B cell (primary cell): ENCODE measurements at regions not wholly inside any gene's neighbourhood (a gene's known extent, or its start where the extent isn't known, plus 50 kb on each side); places are given as distances from the start of the nearest gene placed in this dataset.

Experiments
- ATAC-seq: fragments of 200-7000 bp; cut with Tn5 transposase; one replicate; pipeline ENCODE4 v1.10.0; 2021; ENCODE audit warnings: low read depth, mild to moderate bottlenecking, moderate number of reproducible peaks, moderate library complexity
- CTCF ChIA-PET: fragments of 350-600 bp; sonication (Branson Sonifier 250); formaldehyde crosslinking; loops from one replicate; lab custom pipeline; 2021; ENCODE audit warnings: antibody characterized with exemption, inconsistent platforms; lab: Charles Lee
- POLR2A ChIA-PET: fragments of 350-600 bp; sonication (Branson Sonifier 250); formaldehyde crosslinking; loops from one replicate; lab custom pipeline; 2021; ENCODE audit warnings: antibody characterized with exemption; lab: Charles Lee
- DNase-seq: peaks from one replicate; pipeline ENCODE4 v3.0.0; 2013
- H2AFZ ChIP-seq: 2 replicates; pipeline ENCODE4 v1.6.1; 2012; ENCODE audit warnings: mild to moderate bottlenecking, low read depth, low read length; ENCODE audit not compliant: insufficient read depth, poor library complexity, severe bottlenecking
- H3K27ac ChIP-seq, 2 donors: 1 replicate in 1 of 2; 2 replicates in 1 of 2; pipeline ENCODE4 v1.5.1; 2012 to 2013; ENCODE audit warnings: low read length in 2 of 2, mild to moderate bottlenecking in 2 of 2, moderate library complexity in 1 of 2
- H3K27me3 ChIP-seq, 4 experiments: fragments of 200-600 bp in 1 of 4; sonication (generic) in 1 of 4; replicated peaks in 1 of 4; 1 replicate in 2 of 4; 2 replicates in 2 of 4; pipeline versions ENCODE4 v1.6.1 to v1.7.0; 2013 to 2016; ENCODE audit warnings: low read length in 3 of 4, mild to moderate bottlenecking in 2 of 4, mixed read lengths in 1 of 4, moderate library complexity in 1 of 4; ENCODE audit not compliant: insufficient read depth in 4 of 4, control insufficient read depth in 3 of 4; ENCODE audit errors: control extremely low read depth in 1 of 4
- H3K36me3 ChIP-seq, 2 experiments: replicated peaks in 1 of 2; 1 replicate in 1 of 2; 2 replicates in 1 of 2; pipeline versions ENCODE4 v1.6.1 to v1.7.1; 2013; ENCODE audit warnings: low read length in 1 of 2; ENCODE audit not compliant: insufficient read depth in 2 of 2, control insufficient read depth in 1 of 2; ENCODE audit errors: control extremely low read depth in 1 of 2, extremely low read depth in 1 of 2
- H3K4me1 ChIP-seq, 2 donors: fragments of 200-600 bp in 1 of 2; sonication (generic) in 1 of 2; 1 replicate in 1 of 2; 2 replicates in 1 of 2; pipeline versions ENCODE4 v1.5.1 to v1.6.1; 2013 to 2017; ENCODE audit warnings: low read length in 2 of 2; ENCODE audit not compliant: control insufficient read depth in 2 of 2, insufficient read depth in 2 of 2
- H3K4me2 ChIP-seq: replicated peaks from 2 replicates; pipeline ENCODE3; 2012; ENCODE audit warnings: mild to moderate bottlenecking, low read depth, low read length; ENCODE audit not compliant: poor library complexity, severe bottlenecking
- H3K4me3 ChIP-seq, 5 experiments: fragments of 200-600 bp in 1 of 5; sonication (generic) in 1 of 5; 1 replicate in 3 of 5; 2 replicates in 2 of 5; pipeline versions ENCODE4 v1.5.1 to v1.7.0; 2011 to 2016; ENCODE audit warnings: low read length in 4 of 5, mild to moderate bottlenecking in 4 of 5, low read depth in 2 of 5, control low read depth in 1 of 5, moderate library complexity in 1 of 5; ENCODE audit not compliant: insufficient read depth in 1 of 5; ENCODE audit errors: control extremely low read depth in 1 of 5, extremely low read depth in 1 of 5
- H3K79me2 ChIP-seq: fragments of 200-600 bp; sonication (generic); one replicate; pipeline ENCODE4 v1.6.0; 2016; ENCODE audit warnings: low read length; ENCODE audit not compliant: control insufficient read depth, insufficient read depth
- H3K9ac ChIP-seq: fragments of 200-600 bp; sonication (generic); 2 replicates; pipeline ENCODE4 v1.6.1; 2017; ENCODE audit warnings: mild to moderate bottlenecking, low read length, moderate library complexity
- H3K9me3 ChIP-seq, 3 donors: one replicate each; pipeline versions ENCODE4 v1.6.1 to v1.7.1; 2013; ENCODE audit warnings: low read length in 2 of 3; ENCODE audit not compliant: control insufficient read depth in 2 of 3, insufficient read depth in 1 of 3; ENCODE audit errors: control extremely low read depth in 1 of 3
- H4K20me1 ChIP-seq: 2 replicates; pipeline ENCODE4 v1.6.0; 2012; ENCODE audit warnings: mild to moderate bottlenecking, low read length; ENCODE audit not compliant: insufficient read depth, control insufficient read depth, poor library complexity, severe bottlenecking
- H3K27ac Mint-ChIP-seq: one replicate; pipeline ENCODE4 v1.8.0; 2021; ENCODE audit warnings: mixed read lengths
- H3K27me3 Mint-ChIP-seq: one replicate; pipeline ENCODE4 v1.8.0; 2021; ENCODE audit warnings: mixed read lengths
- H3K4me1 Mint-ChIP-seq: one replicate; pipeline ENCODE4 v1.8.0; 2021; ENCODE audit warnings: mixed read lengths
- H3K4me3 Mint-ChIP-seq: one replicate; pipeline ENCODE4 v1.8.0; 2021; ENCODE audit warnings: mixed read lengths
- H3K9me3 Mint-ChIP-seq: one replicate; pipeline ENCODE4 v1.8.0; 2022; ENCODE audit warnings: mixed read lengths; ENCODE audit not compliant: insufficient read depth
- EZH2 ChIP-seq: IDR thresholded peaks from 2 replicates; pipeline ENCODE4 v1.6.1; 2012; ENCODE audit warnings: borderline replicate concordance, low read depth, mild to moderate bottlenecking, moderate library complexity, low read length; ENCODE audit not compliant: insufficient read depth, poor library complexity, severe bottlenecking
- WGBS: methylation state at CpG from one replicate; pipeline ENCODE4 v1.1.5; 2013; ENCODE audit warnings: missing lambda C conversion rate; ENCODE audit not compliant: insufficient coverage; 5-methylcytosine and 5-hydroxymethylcytosine counted together
- intact Hi-C: fragments of 100-400 bp; cut with micrococcal nuclease; formaldehyde crosslinking; loops from one replicate; pipeline ENCODE4 v1.10.0; 2022
- TF ChIP-seq, protein P1 (sequence below): fragments of 200-600 bp; IDR thresholded peaks from one replicate; pipeline ENCODE4 v1.8.0; 2022; ENCODE audit warnings: antibody characterized with exemption, mild to moderate bottlenecking

- Mint-ChIP-seq H3K27me3 (no peaks in the 10 kb centered on the region), H3K4me1 (no peaks in the 10 kb centered on the region), H3K4me3 (no peak overlapping the region), H3K9me3 (peaks cover 20% of the 10 kb centered on the region), H3K27ac (no peak overlapping the region)
- TF ChIP-seq EZH2 = no peak
- TF ChIP-seq, protein P1, sequence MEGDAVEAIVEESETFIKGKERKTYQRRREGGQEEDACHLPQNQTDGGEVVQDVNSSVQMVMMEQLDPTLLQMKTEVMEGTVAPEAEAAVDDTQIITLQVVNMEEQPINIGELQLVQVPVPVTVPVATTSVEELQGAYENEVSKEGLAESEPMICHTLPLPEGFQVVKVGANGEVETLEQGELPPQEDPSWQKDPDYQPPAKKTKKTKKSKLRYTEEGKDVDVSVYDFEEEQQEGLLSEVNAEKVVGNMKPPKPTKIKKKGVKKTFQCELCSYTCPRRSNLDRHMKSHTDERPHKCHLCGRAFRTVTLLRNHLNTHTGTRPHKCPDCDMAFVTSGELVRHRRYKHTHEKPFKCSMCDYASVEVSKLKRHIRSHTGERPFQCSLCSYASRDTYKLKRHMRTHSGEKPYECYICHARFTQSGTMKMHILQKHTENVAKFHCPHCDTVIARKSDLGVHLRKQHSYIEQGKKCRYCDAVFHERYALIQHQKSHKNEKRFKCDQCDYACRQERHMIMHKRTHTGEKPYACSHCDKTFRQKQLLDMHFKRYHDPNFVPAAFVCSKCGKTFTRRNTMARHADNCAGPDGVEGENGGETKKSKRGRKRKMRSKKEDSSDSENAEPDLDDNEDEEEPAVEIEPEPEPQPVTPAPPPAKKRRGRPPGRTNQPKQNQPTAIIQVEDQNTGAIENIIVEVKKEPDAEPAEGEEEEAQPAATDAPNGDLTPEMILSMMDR = no peak
- H3K27me3 ChIP-seq = no peaks in the 10 kb centered on the region
- H3K4me2 ChIP-seq = no peak overlapping the region
- ChIA-PET POLR2A (no interaction called here), CTCF (no interaction called here)
- no peak overlapping the region for H3K4me3 ChIP-seq
- peaks cover 0 to 33% (median 0%) of the 10 kb centered on the region in 3 donors for H3K9me3 ChIP-seq
- WGBS = no CpG with 5 or more reads among the region's 2 CpGs
- DNase-seq = no peak
- ATAC-seq = no peak
- H3K4me1 ChIP-seq = no peaks in the 10 kb centered on the region
- no peaks in the 10 kb centered on the region for H4K20me1 ChIP-seq
- H3K79me2 ChIP-seq = no peaks in the 10 kb centered on the region
- H3K36me3 ChIP-seq = no peaks in the 10 kb centered on the region
- H3K9ac ChIP-seq = no peak overlapping the region
- intact Hi-C loops = no loop called here
- no peak overlapping the region for H3K27ac ChIP-seq
- H2AFZ ChIP-seq = no peak overlapping the region
Measured at GRCh38 chr19:56916528-56916927, 76.0 kb upstream of the PEG3 start.

DNA sequence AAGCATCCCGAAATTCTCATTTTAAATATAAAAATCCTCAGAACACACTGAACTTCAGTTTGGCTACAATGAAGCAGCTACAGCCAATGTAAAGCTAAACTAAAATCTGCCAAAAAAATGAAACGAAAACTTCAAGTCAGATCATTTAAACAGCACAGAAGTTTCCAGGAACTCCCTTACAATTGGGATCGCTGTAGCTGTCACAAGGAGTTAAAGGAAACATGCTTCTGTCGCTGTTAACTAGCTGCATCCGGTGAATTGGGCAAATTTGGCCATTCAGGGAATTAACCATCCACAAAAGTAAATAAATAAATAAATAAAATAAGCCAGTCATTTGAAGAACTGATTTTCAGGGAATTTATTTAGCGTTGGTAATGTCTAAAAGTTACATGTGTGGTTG, 77.0 kb upstream of the PEG3 start:
- POLR2A ChIA-PET = no interaction called here
- H3K9me3 Mint-ChIP-seq = peaks cover 17% of the 10 kb centered on the region
- H3K4me1 Mint-ChIP-seq = no peaks in the 10 kb centered on the region

More for the DNA sequence above, 77.0 kb upstream of the PEG3 start:
- WGBS = 57% methylated on average over 1 of the region's 6 CpGs
- Histone ChIP-seq H3K27me3 (no peaks in the 10 kb centered on the region), H3K9me3 (peaks cover 0 to 31% (median 0%) of the 10 kb centered on the region in 3 donors), H4K20me1 (no peaks in the 10 kb centered on the region), H3K4me3 (no peak overlapping the region), H3K4me2 (no peak overlapping the region), H3K27ac (no peak overlapping the region), H3K79me2 (no peaks in the 10 kb centered on the region), H2AFZ (no peak overlapping the region), H3K4me1 (no peaks in the 10 kb centered on the region), H3K9ac (no peak overlapping the region), H3K36me3 (no peaks in the 10 kb centered on the region)
- no peak for DNase-seq
- TF ChIP-seq, protein P1 = no peak
- TF ChIP-seq EZH2 = no peak
- intact Hi-C loops = no loop called here
- ATAC-seq = no peak
- CTCF ChIA-PET = no interaction called here
- H3K4me3 Mint-ChIP-seq = no peak overlapping the region
- no peak overlapping the region for H3K27ac Mint-ChIP-seq
- no peaks in the 10 kb centered on the region for H3K27me3 Mint-ChIP-seq
